ENCODE measurements at regions not wholly inside any gene's neighbourhood (a gene's known extent, or its start where the extent isn't known, plus 50 kb on each side); places are given as distances from the start of the nearest gene placed in this dataset.

- TF ChIP-seq EP300 (IDR thresholded peaks at IDR 0.05) (no peak), CTCF (IDR thresholded peaks at IDR 0.05) (no peak), POLR2AphosphoS5 (IDR thresholded peaks at IDR 0.05) (no peak)
These were observed 314.6 kb upstream of the PROK2 start for GRCh38 chr3:72099326-72100079.

All from gastroesophageal sphincter (tissue), 3 donors.